HepG2 (cell line): ENCODE measurements at regions not wholly inside any gene's neighbourhood (a gene's known extent, or its start where the extent isn't known, plus 50 kb on each side); places are given as distances from the start of the nearest gene placed in this dataset.
"Not testable (repeated sequence)": the region's sequence is repeated elsewhere in the genome, so short reads cannot be mapped to it uniquely, and the experiment has no call there.

Source experiments
- IRF9 ChIP-seq: sonication (generic); formaldehyde crosslinking; IDR thresholded peaks from 2 replicates; pipeline ENCODE4 v1.8.0; 2022; ENCODE audit warnings: missing genetic modification reagents, mild to moderate bottlenecking, borderline replicate concordance
- ISX ChIP-seq: sonication (generic); formaldehyde crosslinking; conservative IDR thresholded peaks from 2 replicates; pipeline ENCODE4 v1.5.0; 2020; ENCODE audit warnings: missing genetic modification reagents
- MXI1 ChIP-seq: IDR thresholded peaks from 3 replicates; pipeline ENCODE4 v1.6.1; 2012; ENCODE audit warnings: low read depth, low read length, inconsistent platforms, borderline replicate concordance
- ZNF616 ChIP-seq: sonication (generic); formaldehyde crosslinking; IDR thresholded peaks from 2 replicates; pipeline ENCODE4 v1.5.0; 2020; ENCODE audit warnings: low read depth, mild to moderate bottlenecking, missing genetic modification reagents

- TF ChIP-seq IRF9 (CRISPR knock-in tag); ZNF616 (CRISPR knock-in tag); MXI1; ISX: not testable (repeated sequence)
Observed at GRCh38 chr5:42176118-42176517, 247.1 kb upstream of the GHR start.
